Thyroid gland (tissue), 4 donors: ENCODE measurements at regions not wholly inside any gene's neighbourhood (a gene's known extent, or its start where the extent isn't known, plus 50 kb on each side); places are given as distances from the start of the nearest gene placed in this dataset.
"Not testable (repeated sequence)": the region's sequence is repeated elsewhere in the genome, so short reads cannot be mapped to it uniquely, and the experiment has no call there.

Experiments used
- DNase-seq, 2 donors: peaks; one replicate each; pipeline ENCODE4 v3.0.0-alpha.2; 2019
- H3K27ac ChIP-seq, 3 donors: fragments of 200-600 bp; sonication (generic); 1 replicate in 2 of 3; 2 replicates in 1 of 3; pipeline ENCODE4 v1.5.1; 2016 to 2019; ENCODE audit warnings: mild to moderate bottlenecking in 1 of 3, moderate library complexity in 1 of 3
- H3K27me3 ChIP-seq: fragments of 200-600 bp; sonication (generic); one replicate; pipeline ENCODE4 v1.5.1; 2019
- H3K36me3 ChIP-seq, 2 donors: fragments of 200-600 bp; sonication (generic); one replicate each; pipeline ENCODE4 v1.5.1; 2016 to 2019
- H3K4me1 ChIP-seq, 2 donors: fragments of 200-600 bp; sonication (generic); one replicate each; pipeline ENCODE4 v1.5.1; 2017 to 2019
- H3K4me3 ChIP-seq, 3 donors: fragments of 200-600 bp; sonication (generic); replicated peaks in 1 of 3; 1 replicate in 2 of 3; 2 replicates in 1 of 3; pipeline ENCODE4 v1.5.1; 2016; ENCODE audit warnings: mild to moderate bottlenecking in 1 of 3
- H3K9me3 ChIP-seq: fragments of 200-600 bp; sonication (generic); one replicate; pipeline ENCODE4 v1.5.1; 2017
- POLR2A ChIP-seq, 2 donors: fragments of 450-650 bp; IDR thresholded peaks; one replicate each; pipeline ENCODE4 v1.6.1; 2017; ENCODE audit warnings: antibody characterized with exemption in 2 of 2, mild to moderate bottlenecking in 2 of 2, moderate library complexity in 1 of 2
- WGBS, 2 donors: methylation state at CpG; one replicate each; pipeline ENCODE4 v1.1.5; 2017; 5-methylcytosine and 5-hydroxymethylcytosine counted together
- intact Hi-C: fragments of 100-400 bp; cut with DNase I; formaldehyde crosslinking; loops from one replicate; pipeline ENCODE4 v1.15.1; 2023
- TF ChIP-seq, protein P1 (sequence below), 6 experiments: fragments of 200-600 bp in 3 of 6; fragments of 450-650 bp in 3 of 6; sonication (generic) in 3 of 6; IDR thresholded peaks; one replicate each; pipeline ENCODE4 v1.5.1; 2016 to 2019; ENCODE audit warnings: antibody characterized with exemption in 6 of 6, mild to moderate bottlenecking in 2 of 6, inconsistent platforms in 1 of 6, moderate library complexity in 1 of 6

DNA sequence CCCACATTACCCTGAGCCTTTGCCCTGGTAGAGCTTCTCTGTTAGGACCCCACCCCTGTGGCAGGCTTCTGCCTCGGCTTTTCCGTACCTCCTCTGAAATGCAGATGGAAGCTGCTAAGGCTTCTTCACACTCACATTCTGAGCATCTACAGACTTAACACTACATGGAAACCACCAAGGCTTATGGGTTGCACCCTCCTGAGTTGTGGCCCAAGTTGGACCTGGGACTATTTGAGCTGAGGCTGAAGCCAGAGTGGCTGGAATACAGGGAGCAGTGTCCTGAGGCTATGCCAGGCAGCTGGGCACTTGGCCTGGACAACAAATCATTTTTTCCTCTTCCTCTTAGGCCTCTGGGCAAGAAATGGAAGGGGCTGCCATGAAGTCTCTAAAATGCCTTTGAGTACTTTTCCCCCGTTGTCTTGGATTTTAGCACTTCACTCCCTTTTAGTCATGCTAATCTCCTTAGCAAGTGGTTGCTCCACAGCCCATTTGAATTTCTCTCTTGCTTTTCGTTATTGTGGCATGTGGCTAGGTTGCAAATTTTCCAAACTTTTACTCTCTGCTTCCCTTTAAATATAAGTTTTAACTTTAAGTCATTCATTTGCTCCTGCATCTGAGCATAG is 114.8 kb upstream of the FIBIN start:
- H3K27ac ChIP-seq, result no peak overlapping the region
- WGBS, 2 donors, result 63 to 64% methylated on average over 4 of the region's 4 CpGs
- H3K4me1 ChIP-seq, result no peaks in the 10 kb centered on the region
- H3K36me3 ChIP-seq, result no peaks in the 10 kb centered on the region
- TF ChIP-seq, protein P1, sequence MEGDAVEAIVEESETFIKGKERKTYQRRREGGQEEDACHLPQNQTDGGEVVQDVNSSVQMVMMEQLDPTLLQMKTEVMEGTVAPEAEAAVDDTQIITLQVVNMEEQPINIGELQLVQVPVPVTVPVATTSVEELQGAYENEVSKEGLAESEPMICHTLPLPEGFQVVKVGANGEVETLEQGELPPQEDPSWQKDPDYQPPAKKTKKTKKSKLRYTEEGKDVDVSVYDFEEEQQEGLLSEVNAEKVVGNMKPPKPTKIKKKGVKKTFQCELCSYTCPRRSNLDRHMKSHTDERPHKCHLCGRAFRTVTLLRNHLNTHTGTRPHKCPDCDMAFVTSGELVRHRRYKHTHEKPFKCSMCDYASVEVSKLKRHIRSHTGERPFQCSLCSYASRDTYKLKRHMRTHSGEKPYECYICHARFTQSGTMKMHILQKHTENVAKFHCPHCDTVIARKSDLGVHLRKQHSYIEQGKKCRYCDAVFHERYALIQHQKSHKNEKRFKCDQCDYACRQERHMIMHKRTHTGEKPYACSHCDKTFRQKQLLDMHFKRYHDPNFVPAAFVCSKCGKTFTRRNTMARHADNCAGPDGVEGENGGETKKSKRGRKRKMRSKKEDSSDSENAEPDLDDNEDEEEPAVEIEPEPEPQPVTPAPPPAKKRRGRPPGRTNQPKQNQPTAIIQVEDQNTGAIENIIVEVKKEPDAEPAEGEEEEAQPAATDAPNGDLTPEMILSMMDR (IDR thresholded peaks at IDR 0.05), result no peak
- no peak for TF ChIP-seq POLR2A (IDR thresholded peaks at IDR 0.05)
- no peak overlapping the region for H3K4me3 ChIP-seq
- intact Hi-C loops, result no loop called here
- H3K27me3 ChIP-seq, result no peaks in the 10 kb centered on the region
- H3K9me3 ChIP-seq, result no peaks in the 10 kb centered on the region
- DNase-seq, result no peak

DNA sequence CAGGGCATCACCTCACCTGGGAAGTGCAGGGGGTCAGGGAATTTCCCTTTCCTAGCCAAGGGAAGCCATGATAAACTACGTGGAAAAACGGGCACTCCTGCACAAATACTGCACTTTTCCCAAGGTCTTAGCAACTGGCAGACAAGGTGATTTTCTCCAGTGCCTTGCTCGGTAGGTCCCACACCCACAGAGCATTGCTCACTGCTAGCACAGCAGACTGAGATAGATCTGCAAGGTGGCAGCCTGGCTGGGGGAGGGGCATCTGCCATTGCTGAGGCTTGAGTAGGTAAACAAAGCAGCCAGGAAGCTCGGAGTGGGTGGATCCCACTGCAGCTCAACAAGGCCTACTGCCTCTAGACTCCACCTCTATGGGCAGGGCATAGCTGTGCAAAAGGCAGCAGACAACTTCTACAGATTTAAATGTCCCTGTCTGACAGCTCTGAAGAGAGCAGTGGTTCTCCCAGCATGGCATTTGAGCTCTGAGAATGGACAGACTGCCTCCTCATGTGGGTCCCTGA is 111.5 kb upstream of the FIBIN start:
- H3K9me3 ChIP-seq, H3K27ac ChIP-seq, H3K4me3 ChIP-seq, H3K4me1 ChIP-seq, DNase-seq, H3K36me3 ChIP-seq, H3K27me3 ChIP-seq, intact Hi-C loops: not testable (repeated sequence)
- WGBS, 2 donors, result 83 to 94% methylated on average over 3 to 4 of the region's 4 CpGs

DNA sequence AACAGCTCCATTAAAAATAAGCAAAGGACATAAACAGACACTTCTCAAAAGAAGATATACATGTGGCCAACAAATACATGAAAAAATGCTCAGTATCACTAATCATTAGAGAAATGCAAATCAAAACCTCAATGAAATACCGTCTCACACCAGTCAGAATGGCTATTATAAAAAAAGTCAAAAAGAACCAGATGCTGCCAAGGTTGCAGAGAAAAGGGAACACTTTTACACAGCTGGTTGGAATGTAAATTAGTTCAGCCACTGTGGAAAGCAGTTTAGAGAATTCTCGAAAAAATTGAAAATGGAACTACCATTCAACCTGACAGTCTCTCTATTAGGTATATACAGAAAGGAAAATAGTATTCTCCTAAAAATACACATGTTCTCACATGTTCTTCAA is 102.4 kb upstream of the FIBIN start:
- no peak overlapping the region for H3K4me3 ChIP-seq
- WGBS, 2 donors, result 85 to 86% methylated on average over 2 of the region's 2 CpGs
- DNase-seq, result no peak
- H3K36me3 ChIP-seq, result no peaks in the 10 kb centered on the region
- no peaks in the 10 kb centered on the region for H3K27me3 ChIP-seq
- no peaks in the 10 kb centered on the region for H3K4me1 ChIP-seq
- no peaks in the 10 kb centered on the region for H3K9me3 ChIP-seq
- intact Hi-C loops, result no loop called here
- H3K27ac ChIP-seq, result no peak overlapping the region
- TF ChIP-seq, protein P1 (IDR thresholded peaks at IDR 0.05), result no peak
- no peak for TF ChIP-seq POLR2A (IDR thresholded peaks at IDR 0.05)

DNA sequence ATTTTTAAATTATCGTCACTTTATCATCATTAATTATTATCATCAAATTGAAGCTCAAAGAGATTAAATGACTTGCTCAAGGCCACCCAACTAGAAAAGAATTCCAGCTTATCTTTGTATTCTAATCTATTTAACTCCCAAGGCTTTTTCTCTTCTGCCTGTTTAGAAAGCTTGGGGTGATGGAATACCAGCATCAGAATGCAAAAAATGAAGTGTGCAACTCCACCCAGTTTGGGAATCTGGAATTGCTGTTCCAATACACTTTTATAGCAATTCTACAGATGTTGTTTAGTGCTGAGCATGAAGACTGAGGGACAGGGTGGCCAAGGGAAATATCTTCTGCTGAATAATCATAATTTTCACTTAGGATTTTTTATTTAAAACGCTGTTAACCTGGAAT is 97.2 kb upstream of the FIBIN start:
- intact Hi-C loops, result no loop called here
- WGBS, 2 donors, result 47 to 50% methylated on average over 2 of the region's 2 CpGs
- H3K27ac ChIP-seq, result no peak overlapping the region
- no peaks in the 10 kb centered on the region for H3K27me3 ChIP-seq
- no peaks in the 10 kb centered on the region for H3K4me1 ChIP-seq
- no peak for TF ChIP-seq POLR2A (IDR thresholded peaks at IDR 0.05)
- TF ChIP-seq, protein P1 (IDR thresholded peaks at IDR 0.05), result no peak
- H3K36me3 ChIP-seq, result no peaks in the 10 kb centered on the region
- no peaks in the 10 kb centered on the region for H3K9me3 ChIP-seq
- no peak for DNase-seq
- H3K4me3 ChIP-seq, result no peak overlapping the region

DNA sequence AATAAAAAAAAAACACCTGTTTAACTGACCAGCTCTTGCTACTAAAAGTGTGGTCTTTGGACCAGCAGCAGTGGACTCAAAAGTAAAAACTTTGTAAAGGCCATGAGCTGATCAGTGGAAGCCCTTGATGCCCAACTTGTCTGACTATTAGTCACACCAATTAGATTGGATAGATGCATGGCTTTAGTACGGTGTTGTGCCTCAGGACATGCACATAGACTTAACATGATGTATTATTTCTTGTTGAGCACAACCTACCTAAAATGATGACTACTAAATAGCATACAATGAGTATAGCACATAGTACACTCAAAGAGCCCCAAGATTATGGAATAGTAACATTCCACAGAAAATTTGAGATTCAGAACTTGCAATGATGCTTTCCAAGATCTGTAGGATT is 95.1 kb upstream of the FIBIN start:
- WGBS, 2 donors, result 94 to 96% methylated on average over 1 of the region's 1 CpG
- Histone ChIP-seq H3K27ac (no peak overlapping the region), H3K27me3 (no peaks in the 10 kb centered on the region), H3K4me1 (no peaks in the 10 kb centered on the region), H3K9me3 (no peaks in the 10 kb centered on the region), H3K36me3 (no peaks in the 10 kb centered on the region), H3K4me3 (no peak overlapping the region)
- TF ChIP-seq, protein P1 (IDR thresholded peaks at IDR 0.05), result no peak
- TF ChIP-seq POLR2A (IDR thresholded peaks at IDR 0.05), result no peak
- intact Hi-C loops, result no loop called here
- DNase-seq, result no peak
